ENCODE measurements at regions not wholly inside any gene's neighbourhood (a gene's known extent, or its start where the extent isn't known, plus 50 kb on each side); places are given as distances from the start of the nearest gene placed in this dataset.

DNA sequence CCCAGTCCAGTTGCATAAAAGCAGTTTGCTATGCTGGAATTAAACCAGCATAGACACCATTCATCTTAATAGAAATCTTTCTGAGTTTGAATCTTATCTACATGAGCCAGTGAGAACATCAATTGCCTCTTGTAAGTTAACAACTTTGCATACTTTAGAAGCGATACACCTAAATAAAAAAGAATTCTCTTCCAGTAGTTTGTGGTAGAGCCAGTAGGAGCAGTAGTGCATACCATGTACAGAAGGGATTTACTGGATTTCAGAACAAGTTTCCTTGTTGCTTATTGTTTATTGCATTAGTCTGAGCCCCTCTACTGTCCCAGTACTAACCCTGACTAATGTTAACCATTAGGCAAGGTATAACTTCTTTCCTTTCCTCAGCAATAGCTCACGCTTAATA is 313.1 kb downstream of the TGFB2 start:
- TF ChIP-seq, protein P1, sequence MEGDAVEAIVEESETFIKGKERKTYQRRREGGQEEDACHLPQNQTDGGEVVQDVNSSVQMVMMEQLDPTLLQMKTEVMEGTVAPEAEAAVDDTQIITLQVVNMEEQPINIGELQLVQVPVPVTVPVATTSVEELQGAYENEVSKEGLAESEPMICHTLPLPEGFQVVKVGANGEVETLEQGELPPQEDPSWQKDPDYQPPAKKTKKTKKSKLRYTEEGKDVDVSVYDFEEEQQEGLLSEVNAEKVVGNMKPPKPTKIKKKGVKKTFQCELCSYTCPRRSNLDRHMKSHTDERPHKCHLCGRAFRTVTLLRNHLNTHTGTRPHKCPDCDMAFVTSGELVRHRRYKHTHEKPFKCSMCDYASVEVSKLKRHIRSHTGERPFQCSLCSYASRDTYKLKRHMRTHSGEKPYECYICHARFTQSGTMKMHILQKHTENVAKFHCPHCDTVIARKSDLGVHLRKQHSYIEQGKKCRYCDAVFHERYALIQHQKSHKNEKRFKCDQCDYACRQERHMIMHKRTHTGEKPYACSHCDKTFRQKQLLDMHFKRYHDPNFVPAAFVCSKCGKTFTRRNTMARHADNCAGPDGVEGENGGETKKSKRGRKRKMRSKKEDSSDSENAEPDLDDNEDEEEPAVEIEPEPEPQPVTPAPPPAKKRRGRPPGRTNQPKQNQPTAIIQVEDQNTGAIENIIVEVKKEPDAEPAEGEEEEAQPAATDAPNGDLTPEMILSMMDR (IDR thresholded peaks at IDR 0.05; ENCODE audit: low read depth, low read length, missing control alignments) = no peak
- no peak for DNase-seq (ENCODE audit: extremely low read depth, low read depth)

DNA sequence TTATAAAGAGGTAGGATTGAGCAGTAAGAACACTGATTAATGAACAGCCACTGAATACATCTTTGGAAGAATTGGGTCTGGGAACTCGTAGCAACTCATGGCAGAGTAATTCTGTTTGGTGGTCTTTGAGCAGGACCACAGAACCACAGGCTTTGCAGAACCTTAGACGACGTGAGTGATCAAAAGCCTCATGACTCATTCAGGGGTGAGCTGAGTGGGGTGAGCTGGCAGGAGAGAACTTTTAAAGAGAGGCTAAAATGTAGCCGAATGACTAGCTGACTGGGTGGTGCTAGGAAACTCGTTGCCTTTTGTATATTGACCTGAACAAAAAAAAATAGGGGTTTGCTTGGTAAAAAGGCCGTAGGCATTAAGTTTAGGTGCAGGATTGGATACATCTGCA is 313.8 kb downstream of the TGFB2 start:
- DNase-seq (ENCODE audit: extremely low read depth, low read depth) = no peak
- no peak overlapping the region for H3K4me3 ChIP-seq (replicated peaks; ENCODE audit: low read depth, low read length)
- TF ChIP-seq, protein P1 (IDR thresholded peaks at IDR 0.05; ENCODE audit: low read depth, low read length, missing control alignments) = no peak

More for the DNA sequence above, 313.1 kb downstream of the TGFB2 start:
- no peak overlapping the region for H3K4me3 ChIP-seq (replicated peaks; ENCODE audit: low read depth, low read length)

DNA sequence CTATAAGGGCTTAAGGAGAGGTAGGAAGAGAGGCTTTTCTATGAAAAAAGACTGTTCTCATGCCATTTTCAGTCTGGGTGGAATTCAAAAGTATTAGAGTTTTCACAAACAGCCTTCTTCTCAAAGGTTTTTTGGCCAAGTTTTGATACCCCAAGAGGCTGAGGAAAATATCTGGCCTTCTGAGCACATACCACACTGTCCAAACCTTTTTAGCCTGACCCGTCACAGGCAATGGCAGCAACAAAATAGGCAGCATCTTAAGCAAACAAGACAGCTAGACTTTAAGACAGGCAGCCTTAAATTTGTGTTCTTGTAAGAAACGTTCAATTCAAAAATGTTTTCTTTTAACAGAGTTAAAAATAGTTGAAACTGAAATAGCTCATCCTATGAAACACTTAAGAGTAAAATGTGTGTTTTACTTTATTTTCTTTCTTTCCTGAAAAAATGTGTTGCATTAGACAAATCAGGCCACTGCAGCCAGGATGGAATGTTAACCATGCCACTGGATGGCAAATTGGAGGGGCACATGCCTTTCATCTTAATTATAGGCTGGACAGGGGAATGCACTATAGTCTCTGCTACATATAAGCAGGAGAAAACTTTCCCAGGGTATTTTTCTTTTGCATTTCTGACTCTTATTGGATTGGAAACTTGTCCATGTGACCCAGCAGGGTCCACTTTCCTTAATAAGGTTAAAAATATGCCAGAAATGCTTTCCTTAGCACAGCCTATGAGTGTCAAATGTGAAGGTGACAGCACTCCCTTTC is 315.0 kb downstream of the TGFB2 start:
- no peak for DNase-seq (ENCODE audit: extremely low read depth, low read depth)
- H3K4me3 ChIP-seq (replicated peaks; ENCODE audit: low read depth, low read length) = no peak overlapping the region
- TF ChIP-seq, protein P1 (IDR thresholded peaks at IDR 0.05; ENCODE audit: low read depth, low read length, missing control alignments) = no peak

DNA sequence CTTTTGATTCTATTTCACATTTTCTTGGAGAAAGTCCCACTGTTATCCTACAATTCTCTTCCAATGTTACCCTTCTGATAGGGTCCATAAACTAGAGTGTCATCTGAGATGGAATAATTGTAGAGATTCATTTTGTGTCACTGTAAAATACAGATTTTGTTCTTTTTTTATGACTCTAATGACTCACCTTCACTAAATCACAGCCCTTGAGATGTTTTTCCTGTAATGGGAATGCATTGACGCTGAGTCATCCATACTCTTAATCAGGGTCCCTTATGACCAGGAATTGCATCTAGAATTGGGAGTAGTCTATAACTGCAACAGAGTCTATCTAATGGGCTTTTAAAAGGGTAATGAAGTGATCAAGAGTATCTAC is 315.5 kb downstream of the TGFB2 start:
- no peak overlapping the region for H3K4me3 ChIP-seq (replicated peaks; ENCODE audit: low read depth, low read length)
- TF ChIP-seq, protein P1 (IDR thresholded peaks at IDR 0.05; ENCODE audit: low read depth, low read length, missing control alignments) = no peak
- DNase-seq (ENCODE audit: extremely low read depth, low read depth) = peak; percentile 67

DNA sequence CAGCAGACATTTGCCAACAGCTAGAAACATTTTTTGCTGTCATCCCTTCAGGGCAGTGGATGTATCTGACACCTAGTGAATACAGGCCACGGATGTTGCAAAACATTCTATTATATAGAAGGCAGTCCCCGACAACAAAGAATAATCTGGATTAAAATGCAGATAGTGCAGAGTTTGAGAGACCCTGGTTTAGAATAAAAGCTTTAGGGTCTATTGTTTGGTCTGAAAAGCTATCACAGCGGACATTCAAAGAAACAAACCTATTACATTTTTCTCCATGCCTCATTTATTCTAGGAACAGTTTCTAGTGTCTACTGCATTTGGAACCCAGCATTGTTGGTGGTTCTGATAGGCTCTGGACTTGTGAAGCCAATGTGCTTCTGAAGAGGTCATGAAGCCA is 316.3 kb downstream of the TGFB2 start:
- no peak for DNase-seq (ENCODE audit: extremely low read depth, low read depth)
- TF ChIP-seq, protein P1 (IDR thresholded peaks at IDR 0.05; ENCODE audit: low read depth, low read length, missing control alignments) = no peak
- no peak overlapping the region for H3K4me3 ChIP-seq (replicated peaks; ENCODE audit: low read depth, low read length)

DNA sequence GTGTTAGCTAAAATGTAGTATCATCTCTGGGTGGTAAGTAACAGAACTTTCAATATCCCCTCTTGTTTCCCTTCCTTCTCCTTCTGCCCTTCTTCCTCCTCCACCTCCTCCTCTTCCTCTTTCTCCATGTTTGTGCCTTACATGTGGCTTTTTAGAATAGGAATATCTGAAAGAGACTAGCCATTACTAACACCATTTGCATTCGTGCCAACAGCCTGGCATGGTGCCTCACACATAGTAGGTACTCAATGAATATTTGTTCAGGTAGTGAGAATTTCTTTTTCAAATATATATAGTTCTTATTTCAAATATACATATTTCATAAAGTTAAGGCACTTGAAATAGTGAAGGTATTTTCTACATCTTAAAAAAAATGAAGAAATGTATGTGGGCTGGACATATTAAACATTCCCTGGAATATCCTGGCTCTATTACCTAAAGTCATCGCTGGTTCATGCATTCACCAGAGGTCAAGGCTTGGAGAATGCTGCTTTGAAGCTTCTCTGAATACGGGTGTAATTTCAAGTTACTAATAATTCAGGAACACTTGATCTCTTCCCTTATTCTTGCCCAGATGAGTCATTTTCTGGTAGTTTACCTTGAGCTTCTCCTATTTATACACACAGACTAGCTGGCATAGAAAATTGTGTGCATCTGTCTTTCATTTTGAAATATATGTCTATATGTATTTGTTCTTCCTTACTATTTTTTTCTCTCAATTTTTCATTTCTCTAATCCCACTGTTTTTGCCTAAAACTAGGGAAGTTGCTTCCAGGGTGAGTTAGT is 319.4 kb downstream of the TGFB2 start:
- DNase-seq (ENCODE audit: extremely low read depth, low read depth) = no peak
- no peak overlapping the region for H3K4me3 ChIP-seq (replicated peaks; ENCODE audit: low read depth, low read length)
- TF ChIP-seq, protein P1 (IDR thresholded peaks at IDR 0.05; ENCODE audit: low read depth, low read length, missing control alignments) = no peak
